GM21786 (cell line): ENCODE measurements at regions not wholly inside any gene's neighbourhood (a gene's known extent, or its start where the extent isn't known, plus 50 kb on each side); places are given as distances from the start of the nearest gene placed in this dataset.

Experiments
- ATAC-seq: cut with Tn5 transposase; IDR thresholded peaks from one replicate; pipeline ENCODE4 v1.9.1; 2021; ENCODE audit not compliant: unreplicated experiment

DNA sequence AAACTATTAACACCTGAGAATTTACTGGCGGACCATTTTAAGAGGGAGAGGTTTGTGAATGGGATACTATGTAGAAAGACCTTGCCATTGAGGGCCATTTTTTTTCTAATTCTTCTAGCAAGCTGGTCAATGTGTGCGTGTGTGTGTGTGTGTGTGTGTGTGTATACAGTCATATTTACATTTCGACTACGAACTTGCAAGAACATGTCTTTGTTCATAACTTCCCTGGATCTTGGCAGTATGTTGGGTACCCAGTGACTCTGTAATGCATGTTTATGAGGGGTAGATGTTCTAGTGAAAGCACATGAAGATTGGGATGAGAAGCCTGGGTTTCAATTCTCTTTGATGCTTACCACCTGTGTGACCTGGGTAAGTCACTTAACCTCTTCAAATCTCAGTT is 133.6 kb downstream of the UBE2E3 start:
- no peak for ATAC-seq

- ATAC-seq: no peak
Observed at GRCh38 chr2:181116261-181116660, 135.9 kb downstream of the UBE2E3 start.

- no peak for ATAC-seq
Observed at GRCh38 chr2:181117206-181117925, 137.0 kb downstream of the UBE2E3 start.

DNA sequence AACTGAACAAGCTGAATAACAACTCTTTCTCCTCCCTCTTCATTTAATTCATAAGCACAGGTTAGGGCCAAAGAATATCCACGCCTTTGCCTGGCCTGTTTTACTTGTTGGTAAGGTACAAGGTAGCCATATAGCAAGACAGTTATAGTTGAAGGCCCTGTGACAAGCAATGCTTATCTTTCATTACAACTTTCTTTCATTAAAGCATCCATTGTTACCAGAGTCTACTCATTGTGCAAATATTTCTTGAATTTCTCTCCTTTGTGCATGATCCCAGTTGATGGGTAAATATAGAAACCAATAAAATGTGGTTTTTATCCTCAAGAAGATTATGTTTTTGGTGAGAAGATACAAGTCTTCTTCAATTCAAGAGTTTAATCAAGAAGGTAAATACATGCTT is 140.2 kb downstream of the UBE2E3 start:
- no peak for ATAC-seq

- ATAC-seq: no peak
Observed at GRCh38 chr2:181121996-181122395, 141.6 kb downstream of the UBE2E3 start.

GRCh38 chr2:181122601-181123000 is 142.2 kb downstream of the UBE2E3 start:
- no peak for ATAC-seq

DNA sequence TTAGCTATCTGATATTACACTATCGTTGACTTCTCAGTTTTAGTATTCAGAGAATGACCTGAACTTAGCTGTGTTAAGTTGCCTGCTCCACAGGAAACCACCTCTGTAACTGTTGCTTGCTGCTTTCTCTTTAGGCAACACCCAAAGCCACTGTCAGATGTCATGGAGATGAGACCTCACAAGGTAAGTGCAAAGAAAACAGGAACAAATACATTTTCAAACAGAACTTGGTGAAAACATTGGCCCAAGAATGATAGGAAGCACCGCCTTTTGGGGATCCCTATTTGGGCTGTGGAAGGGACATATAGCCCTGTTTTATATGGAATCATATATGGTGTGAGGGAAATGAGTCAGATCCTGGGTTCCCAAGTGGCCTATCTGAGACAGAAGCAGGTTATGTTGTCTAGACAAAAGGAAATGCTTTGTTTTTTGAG is 143.4 kb downstream of the UBE2E3 start:
- peak; percentile 96 for ATAC-seq

- no peak for ATAC-seq
Observed at GRCh38 chr2:181124497-181124896, 144.1 kb downstream of the UBE2E3 start.

GRCh38 chr2:181125359-181125758 is 145.0 kb downstream of the UBE2E3 start:
- ATAC-seq: no peak

DNA sequence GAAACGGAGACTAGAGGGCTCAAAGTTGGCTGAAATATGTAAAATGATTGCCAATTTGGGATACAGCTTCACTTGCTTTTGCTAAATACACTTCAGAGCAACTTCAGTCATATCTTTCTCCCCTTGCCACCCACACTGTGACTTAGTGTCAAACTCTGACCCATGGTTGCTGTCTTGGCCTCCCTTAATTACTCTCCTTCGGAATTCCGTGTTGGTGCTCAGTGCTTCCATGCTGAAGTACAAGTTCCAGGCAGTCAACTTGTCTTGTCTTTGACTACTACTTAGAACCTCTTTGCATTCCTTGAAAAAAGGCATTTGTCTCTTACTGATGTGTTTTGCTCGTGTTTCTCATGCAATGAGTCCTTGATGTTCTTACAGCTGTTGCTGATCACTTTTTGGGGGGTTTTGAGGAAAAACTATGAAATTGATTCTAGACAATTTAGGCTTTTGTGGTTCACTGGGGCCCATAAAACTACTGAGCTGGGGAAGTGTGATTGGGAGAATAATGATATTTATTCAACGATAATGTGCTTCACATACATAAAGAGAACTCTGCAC is 146.0 kb downstream of the UBE2E3 start:
- ATAC-seq: no peak

DNA sequence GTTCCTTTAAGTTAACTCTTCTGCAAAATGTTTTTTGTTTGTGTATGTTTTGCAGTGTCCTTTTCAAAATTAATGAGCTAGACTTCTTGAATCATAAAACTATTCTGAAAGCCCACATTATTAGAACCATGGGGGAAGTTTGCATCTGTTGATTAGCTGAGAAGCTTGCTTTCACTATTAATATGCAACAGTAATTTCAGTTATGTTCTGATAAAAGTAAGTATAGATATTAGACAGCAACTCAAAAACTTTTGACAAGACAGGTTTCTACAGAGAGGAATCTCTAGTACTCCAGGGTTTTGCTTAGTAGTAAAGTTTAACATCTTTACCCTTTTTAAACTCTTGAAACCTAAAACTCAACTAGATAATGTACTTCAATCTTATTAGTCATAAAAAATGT is 147.8 kb downstream of the UBE2E3 start:
- peak; percentile 59 for ATAC-seq

DNA sequence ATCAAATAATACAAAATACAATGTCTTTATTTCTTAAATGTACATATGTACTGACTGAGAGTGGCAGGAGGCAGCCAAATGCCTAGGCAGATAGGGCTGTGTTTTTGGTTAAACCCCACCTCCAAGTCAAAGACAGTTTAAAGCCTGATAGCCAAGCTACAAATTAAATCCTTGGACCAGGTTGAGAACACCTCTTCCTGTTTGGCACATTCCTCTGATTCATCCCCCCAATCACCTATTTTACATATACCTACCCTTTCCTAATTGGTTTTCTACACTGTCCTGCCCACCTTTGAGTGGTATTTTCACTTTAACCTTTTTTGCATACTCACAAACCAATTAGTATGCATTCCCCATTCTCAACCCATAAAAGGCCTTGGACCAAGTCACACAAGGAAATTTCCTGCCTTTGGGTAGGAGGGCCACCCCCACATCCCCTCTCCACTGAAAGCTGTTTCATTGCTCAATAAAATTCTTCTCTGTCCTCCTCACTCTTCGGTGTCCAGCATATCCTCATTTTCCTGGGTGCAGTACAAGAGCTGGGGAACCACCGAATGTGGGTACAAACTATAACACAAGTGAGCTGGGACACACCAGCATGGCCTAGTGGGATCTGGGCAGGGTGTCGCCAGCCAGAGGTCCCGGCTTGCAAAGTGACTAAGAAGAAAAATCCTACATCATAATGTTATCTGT is 149.1 kb downstream of the UBE2E3 start:
- ATAC-seq: no peak

DNA sequence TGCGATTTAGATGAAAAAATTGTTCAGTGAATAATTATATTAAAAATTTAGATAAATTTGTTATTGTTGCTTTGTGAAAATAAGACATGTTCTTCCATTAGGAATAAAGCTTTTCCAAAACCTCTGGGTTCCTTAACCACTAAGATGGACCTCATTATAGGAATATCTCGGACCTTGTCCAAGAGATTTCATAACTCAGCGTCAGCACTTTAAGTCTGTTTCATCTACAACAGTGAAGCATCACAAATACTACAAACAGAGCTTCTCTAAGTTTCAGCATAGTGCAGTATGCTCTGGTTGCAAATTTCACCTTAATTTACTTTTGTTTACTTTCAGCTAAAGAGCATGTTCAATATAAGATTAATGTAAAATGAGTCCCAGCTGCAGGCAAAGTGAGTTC is 150.3 kb downstream of the UBE2E3 start:
- ATAC-seq: no peak

DNA sequence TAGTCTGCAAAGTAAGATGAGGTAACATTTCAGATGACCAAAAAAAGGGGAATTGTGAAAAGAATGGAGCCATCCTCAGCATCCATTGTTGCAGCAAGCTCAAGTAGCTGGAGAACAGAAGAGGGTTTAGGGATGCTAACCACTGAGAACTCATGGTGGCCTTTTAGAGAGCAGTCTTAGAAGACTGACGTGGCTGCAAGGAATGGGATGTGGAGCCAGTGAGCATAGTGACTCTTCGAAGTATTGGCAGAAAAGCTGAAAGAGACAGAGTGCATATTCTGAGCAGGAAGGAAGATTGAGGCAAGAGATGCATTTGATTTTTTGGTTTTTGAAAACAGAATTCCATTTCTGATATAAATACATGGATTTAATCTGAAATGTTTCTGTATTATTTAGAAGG is 151.2 kb downstream of the UBE2E3 start:
- ATAC-seq: no peak

- no peak for ATAC-seq
Observed at GRCh38 chr2:181138816-181139215, 158.4 kb downstream of the UBE2E3 start.

DNA sequence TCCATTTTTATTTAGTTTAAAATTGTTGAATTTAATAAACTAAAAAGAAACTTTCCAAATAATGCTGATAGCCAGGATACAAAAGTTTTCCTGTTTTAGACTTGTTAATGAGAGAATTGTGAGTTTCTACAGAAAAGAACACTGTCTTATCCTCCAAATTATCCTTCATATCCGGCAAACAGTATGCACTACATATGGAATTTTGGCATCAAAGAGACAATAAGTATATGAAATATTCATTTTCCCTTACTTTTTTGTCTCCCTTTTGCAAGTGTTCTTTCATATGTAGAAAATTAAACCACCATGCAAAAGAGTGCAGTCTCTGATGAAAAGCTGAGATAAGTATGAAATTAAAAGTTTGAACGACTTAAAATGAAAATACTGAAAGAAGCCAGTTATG is 159.4 kb downstream of the UBE2E3 start:
- no peak for ATAC-seq

DNA sequence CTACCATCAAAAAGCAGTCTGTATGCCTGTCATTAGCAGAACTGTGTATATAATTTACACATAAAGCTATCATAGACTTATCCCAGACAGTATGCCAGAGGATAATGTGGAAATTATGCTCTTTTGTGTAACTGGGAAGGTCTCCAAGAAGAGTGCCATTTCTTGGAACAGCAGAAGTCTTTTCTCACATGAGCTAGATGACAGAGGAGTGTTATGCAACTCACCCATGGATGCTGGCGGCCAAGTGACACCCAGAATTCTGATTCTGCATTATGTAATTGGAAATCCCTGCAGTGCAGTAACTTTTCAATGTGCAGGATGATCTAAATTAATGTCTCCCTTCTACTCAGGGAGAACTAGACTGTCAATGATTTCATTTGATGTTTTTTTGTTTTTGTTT is 160.0 kb downstream of the UBE2E3 start:
- no peak for ATAC-seq

DNA sequence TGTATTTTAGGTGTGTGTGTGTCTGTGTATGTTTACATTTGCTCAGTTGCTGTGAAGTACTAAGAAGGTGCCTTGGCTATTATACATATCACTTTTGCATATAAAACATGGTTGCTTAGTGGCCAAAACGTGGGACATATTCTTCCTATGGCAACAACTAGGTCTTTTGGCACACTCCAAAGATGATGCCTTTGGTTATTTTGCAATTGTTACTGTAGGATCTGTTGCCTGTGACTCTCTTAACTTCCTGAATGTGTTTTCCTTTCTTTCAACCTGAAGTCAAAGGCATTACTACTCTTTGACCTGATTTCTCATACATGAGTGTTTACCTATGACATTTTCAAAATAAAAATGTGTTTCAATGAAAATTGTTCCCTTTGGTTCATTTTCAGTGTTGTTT is 160.5 kb downstream of the UBE2E3 start:
- no peak for ATAC-seq

DNA sequence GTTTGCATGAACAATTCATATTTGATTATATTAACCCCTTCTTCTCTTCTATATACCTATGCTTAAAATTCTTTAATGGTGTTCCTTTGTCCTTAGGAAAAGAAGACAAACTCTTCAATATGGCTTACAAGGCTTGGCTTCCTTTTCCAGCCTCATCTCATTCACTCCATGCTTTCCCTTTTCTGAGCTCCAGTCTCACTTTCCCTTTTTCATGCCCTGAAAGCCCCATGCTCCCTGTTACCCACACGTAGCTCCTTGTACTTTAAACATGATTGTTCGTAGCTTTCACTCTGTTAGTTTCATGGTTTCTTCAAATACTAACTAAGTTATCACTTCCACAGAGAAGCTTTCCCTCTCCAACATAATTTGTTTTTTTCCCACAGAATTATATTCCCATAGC is 161.3 kb downstream of the UBE2E3 start:
- ATAC-seq: no peak

- ATAC-seq: peak; percentile 53
Observed at GRCh38 chr2:181142514-181142913, 162.1 kb downstream of the UBE2E3 start.

DNA sequence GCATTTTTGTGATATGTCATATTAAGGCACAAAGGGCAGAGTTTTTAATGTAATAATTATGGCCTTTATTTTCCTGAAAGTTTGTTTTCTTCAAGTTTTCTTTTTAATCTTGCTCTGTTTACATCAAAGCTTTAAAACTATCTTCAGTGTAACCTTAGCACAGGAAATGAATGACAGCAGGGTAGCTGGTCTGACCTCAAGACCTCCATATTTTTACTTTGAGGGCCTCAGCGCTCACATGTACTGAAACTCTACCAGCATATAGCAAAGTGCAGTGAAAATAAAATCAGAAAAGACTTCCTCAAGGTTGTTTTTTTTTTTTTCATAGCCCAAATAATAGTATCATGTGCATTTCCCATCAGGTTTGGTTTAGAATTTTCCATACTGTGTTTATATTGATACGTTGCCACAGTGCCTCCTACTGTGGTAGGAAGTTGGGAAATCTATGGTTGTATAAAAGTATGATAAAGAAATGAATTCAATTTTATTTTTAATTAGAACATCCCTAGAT is 163.4 kb downstream of the UBE2E3 start:
- ATAC-seq: no peak

- no peak for ATAC-seq
Observed at GRCh38 chr2:181145645-181146044, 165.2 kb downstream of the UBE2E3 start.
